Erythroblast (primary cell): ENCODE measurements at regions not wholly inside any gene's neighbourhood (a gene's known extent, or its start where the extent isn't known, plus 50 kb on each side); places are given as distances from the start of the nearest gene placed in this dataset.

ENCODE experiments used
- GATA1 ChIP-seq: IDR thresholded peaks from 2 replicates; pipeline ENCODE4 v1.6.1; 2011; ENCODE audit warnings: low read depth, mild to moderate bottlenecking, control low read depth, low read length, moderate library complexity
- POLR2A ChIP-seq: IDR thresholded peaks from 2 replicates; pipeline ENCODE4 v1.6.1; 2011; ENCODE audit warnings: mild to moderate bottlenecking, low read length

DNA sequence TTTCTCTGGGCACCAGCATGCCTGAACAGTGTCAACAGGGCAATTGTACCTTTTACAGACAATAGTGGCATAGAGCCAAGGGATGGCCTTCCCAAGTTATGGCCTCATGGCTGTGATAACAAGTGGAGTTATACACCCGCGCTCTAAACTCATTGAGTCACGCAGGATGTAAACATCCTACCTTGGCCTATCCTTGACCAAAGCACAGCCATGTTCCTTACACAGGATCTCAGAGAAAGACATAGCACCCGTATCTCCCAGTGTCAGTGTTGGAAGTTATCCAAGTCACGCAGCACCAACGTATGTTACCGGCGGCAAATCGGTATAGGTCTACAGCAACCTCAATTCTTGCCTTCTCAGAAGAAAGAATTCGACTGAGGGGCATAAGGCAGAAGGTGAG lies 1654.9 kb upstream of the LRRTM3 start:
- TF ChIP-seq POLR2A = no peak
- TF ChIP-seq GATA1 = no peak
